Mesothelial cell of epicardium (in vitro differentiated cells): ENCODE measurements at regions not wholly inside any gene's neighbourhood (a gene's known extent, or its start where the extent isn't known, plus 50 kb on each side); places are given as distances from the start of the nearest gene placed in this dataset.
A peak's percentile ranks its signal among the peaks of the same experiment; 100 is the strongest.

Source experiments
- DNase-seq, 2 experiments: peaks; one replicate each; pipeline ENCODE4 v3.0.0; 2021; ENCODE audit warnings: low spot score in 2 of 2; ENCODE audit not compliant: unreplicated experiment in 2 of 2
- H3K27ac Mint-ChIP-seq: 2 replicates; pipeline ENCODE4 v1.8.0; 2021; ENCODE audit warnings: mixed read lengths
- H3K27me3 Mint-ChIP-seq: 2 replicates; pipeline ENCODE4 v1.8.0; 2021; ENCODE audit warnings: low read depth, mixed read lengths
- H3K36me3 Mint-ChIP-seq: 2 replicates; pipeline ENCODE4 v1.8.0; 2021; ENCODE audit warnings: mixed read lengths
- H3K4me1 Mint-ChIP-seq: 2 replicates; pipeline ENCODE4 v1.8.0; 2021; ENCODE audit warnings: mixed read lengths
- H3K4me3 Mint-ChIP-seq: 2 replicates; pipeline ENCODE4 v1.8.0; 2021; ENCODE audit warnings: mild to moderate bottlenecking, moderate library complexity, mixed read lengths
- H3K9me3 Mint-ChIP-seq: 2 replicates; pipeline ENCODE4 v1.8.0; 2021; ENCODE audit warnings: mixed read lengths
- CTCF ChIP-seq: fragments of 200-600 bp; sonication (generic); IDR thresholded peaks from one replicate; pipeline ENCODE4 v1.5.0; 2021; ENCODE audit warnings: antibody characterized with exemption; ENCODE audit not compliant: unreplicated experiment

GRCh38 chr2:75424936-75425619 lies 135.7 kb downstream of the EVA1A start:
- H3K27me3 Mint-ChIP-seq: peaks cover 3% of the 10 kb centered on the region
- TF ChIP-seq CTCF: no peak
- no peak for DNase-seq
- H3K27ac Mint-ChIP-seq: no peak overlapping the region
- H3K36me3 Mint-ChIP-seq: no peaks in the 10 kb centered on the region
- no peaks in the 10 kb centered on the region for H3K9me3 Mint-ChIP-seq
- no peak overlapping the region for H3K4me3 Mint-ChIP-seq
- H3K4me1 Mint-ChIP-seq: peaks cover 48% of the 10 kb centered on the region

DNA sequence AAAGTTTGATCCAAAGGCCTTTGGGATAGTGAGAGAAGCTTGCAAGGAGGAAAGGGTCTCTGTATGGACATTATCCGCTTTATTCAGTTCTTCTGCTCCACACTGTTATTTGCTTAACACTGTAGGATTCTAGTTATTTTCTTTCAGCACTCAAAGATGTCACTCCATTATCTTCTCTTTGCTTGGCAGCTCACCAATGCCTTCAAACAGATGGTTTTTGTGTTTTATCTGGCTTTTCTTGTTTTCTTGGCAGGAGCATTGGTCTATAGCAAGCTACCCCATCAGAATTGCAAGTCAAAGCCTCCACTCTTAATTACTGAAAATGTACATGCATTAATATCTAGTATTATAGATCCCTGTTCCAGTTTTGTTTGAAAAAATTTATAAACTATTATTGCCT lies 138.8 kb downstream of the EVA1A start:
- H3K9me3 Mint-ChIP-seq: no peaks in the 10 kb centered on the region
- H3K4me1 Mint-ChIP-seq: peaks cover 26% of the 10 kb centered on the region
- H3K4me3 Mint-ChIP-seq: no peak overlapping the region
- no peaks in the 10 kb centered on the region for H3K36me3 Mint-ChIP-seq
- no peak for DNase-seq
- no peak overlapping the region for H3K27ac Mint-ChIP-seq
- H3K27me3 Mint-ChIP-seq: peaks cover 4% of the 10 kb centered on the region
- no peak for TF ChIP-seq CTCF

- Mint-ChIP-seq H3K4me1 (peaks cover 41% of the 10 kb centered on the region), H3K9me3 (peaks cover 7% of the 10 kb centered on the region), H3K36me3 (peaks cover 2% of the 10 kb centered on the region), H3K4me3 (peak overlapping the region; percentile 15), H3K27me3 (peaks cover 2% of the 10 kb centered on the region), H3K27ac (peak overlapping the region; percentile 32)
- TF ChIP-seq CTCF: no peak
- DNase-seq: no peak
These were observed 144.1 kb downstream of the EVA1A start for GRCh38 chr2:75416420-75417342.

GRCh38 chr2:75415731-75416130 lies 145.0 kb downstream of the EVA1A start:
- Mint-ChIP-seq H3K4me1 (peaks cover 39% of the 10 kb centered on the region), H3K4me3 (no peak overlapping the region), H3K27me3 (peaks cover 2% of the 10 kb centered on the region), H3K9me3 (peaks cover 10% of the 10 kb centered on the region), H3K27ac (no peak overlapping the region), H3K36me3 (peaks cover 2% of the 10 kb centered on the region)
- no peak for TF ChIP-seq CTCF
- no peak for DNase-seq

- Mint-ChIP-seq H3K27ac (no peak overlapping the region), H3K4me1 (peaks cover 39% of the 10 kb centered on the region), H3K27me3 (peaks cover 2% of the 10 kb centered on the region), H3K9me3 (peaks cover 16% of the 10 kb centered on the region), H3K36me3 (peaks cover 7% of the 10 kb centered on the region), H3K4me3 (no peak overlapping the region)
- no peak for TF ChIP-seq CTCF
- DNase-seq: no peak
These were observed 145.6 kb downstream of the EVA1A start for GRCh38 chr2:75415111-75415626.
